HG02798 (cell line): ENCODE measurements at regions not wholly inside any gene's neighbourhood (a gene's known extent, or its start where the extent isn't known, plus 50 kb on each side); places are given as distances from the start of the nearest gene placed in this dataset.
"Not testable (repeated sequence)": the region's sequence is repeated elsewhere in the genome, so short reads cannot be mapped to it uniquely, and the experiment has no call there.

Source experiments
- ATAC-seq: cut with Tn5 transposase; IDR thresholded peaks from one replicate; pipeline ENCODE4 v1.9.1; 2021; ENCODE audit warnings: mild to moderate bottlenecking; ENCODE audit not compliant: unreplicated experiment, poor library complexity

GRCh38 chr7:6882321-6882721 is 56.2 kb upstream of the CCZ1B start:
- not testable (repeated sequence) for ATAC-seq

- ATAC-seq, result not testable (repeated sequence)
Measured at GRCh38 chr7:6883756-6884155, 57.7 kb upstream of the CCZ1B start.

DNA sequence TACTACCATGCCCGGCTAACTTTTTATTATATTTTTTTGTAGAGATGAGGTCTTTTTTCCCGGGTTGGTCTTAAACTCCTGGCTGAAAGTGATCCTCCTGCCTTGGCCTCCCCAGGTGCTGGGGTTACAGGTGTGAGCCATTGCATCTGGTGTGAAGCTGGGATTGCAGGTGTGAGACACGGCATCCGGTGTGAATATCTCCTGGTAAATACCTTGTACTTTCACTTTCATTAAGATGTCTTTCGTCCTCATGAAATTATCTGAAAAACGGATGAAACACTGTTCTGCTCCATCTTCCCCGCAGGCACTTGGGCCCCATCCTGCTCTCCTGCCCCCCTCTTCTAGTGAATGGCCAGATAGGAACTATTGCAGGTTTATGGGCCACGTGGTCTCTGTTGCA is 60.1 kb upstream of the CCZ1B start:
- ATAC-seq, result no peak

GRCh38 chr7:6888267-6889045 is 62.4 kb upstream of the CCZ1B start:
- ATAC-seq, result not testable (repeated sequence)

DNA sequence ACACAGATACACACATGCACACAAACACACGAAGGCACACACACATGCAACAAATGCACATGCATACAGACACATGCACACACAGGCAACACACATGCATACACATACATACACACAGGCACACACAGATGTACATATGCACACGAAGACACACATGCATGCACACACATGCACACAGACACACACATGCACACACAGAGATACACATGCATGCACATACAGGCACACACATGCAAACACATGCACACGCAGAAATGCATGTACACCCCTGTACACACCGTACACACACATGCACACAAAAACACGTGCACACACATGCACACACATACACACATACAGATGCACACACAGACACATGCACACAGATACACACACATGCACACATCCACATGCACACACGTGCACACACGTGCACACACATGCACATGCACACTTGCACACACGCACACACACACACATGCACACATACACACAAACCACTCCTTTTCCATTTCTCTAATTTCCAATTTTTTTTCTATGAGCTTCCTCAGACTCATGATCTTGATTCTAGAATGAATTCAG is 63.3 kb upstream of the CCZ1B start:
- ATAC-seq, result no peak

DNA sequence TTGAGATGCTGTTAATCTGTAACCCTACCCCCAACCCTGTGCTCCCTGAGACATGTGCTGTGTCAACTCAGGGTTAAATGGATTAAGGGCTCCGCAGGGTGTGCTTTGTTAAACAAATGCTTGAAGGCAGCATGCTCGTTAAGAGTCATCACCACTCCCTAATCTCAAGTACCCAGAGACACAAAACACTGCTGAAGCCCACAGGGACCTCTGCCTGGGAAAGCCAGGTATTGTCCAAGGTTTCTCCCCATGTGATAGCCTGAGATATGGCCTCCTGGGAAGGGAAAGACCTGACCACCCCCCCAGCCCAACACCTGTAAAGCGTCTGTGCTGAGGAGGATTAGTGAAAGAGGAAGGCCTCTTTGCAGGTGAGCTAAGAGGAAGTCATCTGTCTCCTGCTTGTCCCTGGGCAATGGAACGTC is 76.0 kb upstream of the CCZ1B start:
- ATAC-seq, result not testable (repeated sequence)

DNA sequence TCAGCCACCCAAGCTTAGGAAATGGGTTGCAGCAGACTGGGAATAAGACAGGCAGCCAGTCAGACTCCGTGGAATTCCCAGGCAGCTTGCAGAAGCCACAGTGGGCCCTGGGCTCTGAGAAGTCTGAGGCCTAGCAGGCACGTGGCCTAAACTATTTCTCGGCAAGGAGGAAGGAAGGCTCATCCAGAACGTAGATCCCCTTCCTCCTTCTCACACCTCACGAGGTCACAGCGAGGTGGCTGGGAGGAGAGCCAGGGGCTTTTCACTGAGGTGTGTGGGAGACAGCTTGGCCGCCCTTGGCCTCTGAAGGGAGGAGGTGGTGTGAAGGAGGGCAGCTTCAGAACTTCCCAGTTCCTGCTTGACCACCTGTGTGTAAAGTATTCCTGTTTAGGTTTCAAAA is 77.2 kb upstream of the CCZ1B start:
- not testable (repeated sequence) for ATAC-seq

- not testable (repeated sequence) for ATAC-seq
Measured at GRCh38 chr7:6903792-6904191, 77.7 kb upstream of the CCZ1B start.

GRCh38 chr7:6917258-6917657 is 91.2 kb upstream of the CCZ1B start:
- no peak for ATAC-seq

- not testable (repeated sequence) for ATAC-seq
Measured at GRCh38 chr7:6919169-6919568, 93.1 kb upstream of the CCZ1B start.

- not testable (repeated sequence) for ATAC-seq
Measured at GRCh38 chr7:6924523-6924922, 98.4 kb upstream of the CCZ1B start.

- not testable (repeated sequence) for ATAC-seq
Measured at GRCh38 chr7:6926193-6927174, 100.4 kb upstream of the CCZ1B start.

- not testable (repeated sequence) for ATAC-seq
Measured at GRCh38 chr7:6927643-6928042, 101.6 kb upstream of the CCZ1B start.

DNA sequence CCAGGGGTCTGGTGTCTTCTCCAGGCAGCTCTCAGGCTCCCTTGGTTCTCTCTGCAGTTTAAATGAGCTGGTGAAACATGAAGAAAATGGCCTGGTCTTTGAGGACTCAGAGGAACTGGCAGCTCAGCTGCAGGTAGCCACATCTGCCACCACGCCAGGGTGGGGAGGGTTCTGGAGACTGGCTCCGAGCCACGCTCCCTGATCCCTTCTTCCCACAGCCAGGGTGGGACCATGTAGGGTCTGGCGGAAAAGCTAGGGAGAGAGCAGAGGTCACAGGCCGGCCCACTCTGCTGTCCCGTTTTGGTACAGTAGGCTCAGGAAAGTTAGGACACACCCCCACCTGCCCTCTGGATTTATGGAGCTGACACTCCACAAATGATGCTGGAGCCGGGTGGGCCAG is 103.5 kb upstream of the CCZ1B start:
- not testable (repeated sequence) for ATAC-seq

- ATAC-seq, result not testable (repeated sequence)
Measured at GRCh38 chr7:6930081-6930635, 104.1 kb upstream of the CCZ1B start.

DNA sequence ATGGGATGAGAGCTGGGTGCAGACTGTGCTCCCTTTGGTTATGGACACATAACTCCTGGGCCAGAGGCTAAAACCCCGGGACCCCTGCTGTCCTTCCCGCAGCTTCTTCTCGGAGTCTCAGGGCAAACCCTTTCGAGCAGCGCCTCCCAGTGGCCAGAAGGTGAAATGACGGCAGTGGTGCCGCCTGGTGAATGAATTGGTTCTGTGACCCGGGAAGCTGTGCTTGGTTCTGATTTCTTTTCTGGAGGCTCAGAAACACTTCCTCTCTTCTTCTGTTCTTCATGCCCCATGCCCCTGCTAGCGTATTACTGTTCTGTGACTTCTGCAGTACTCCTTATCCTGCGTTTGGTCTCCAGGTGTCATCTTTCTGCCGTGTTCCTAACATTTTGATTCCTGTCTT is 104.7 kb upstream of the CCZ1B start:
- ATAC-seq, result not testable (repeated sequence)

DNA sequence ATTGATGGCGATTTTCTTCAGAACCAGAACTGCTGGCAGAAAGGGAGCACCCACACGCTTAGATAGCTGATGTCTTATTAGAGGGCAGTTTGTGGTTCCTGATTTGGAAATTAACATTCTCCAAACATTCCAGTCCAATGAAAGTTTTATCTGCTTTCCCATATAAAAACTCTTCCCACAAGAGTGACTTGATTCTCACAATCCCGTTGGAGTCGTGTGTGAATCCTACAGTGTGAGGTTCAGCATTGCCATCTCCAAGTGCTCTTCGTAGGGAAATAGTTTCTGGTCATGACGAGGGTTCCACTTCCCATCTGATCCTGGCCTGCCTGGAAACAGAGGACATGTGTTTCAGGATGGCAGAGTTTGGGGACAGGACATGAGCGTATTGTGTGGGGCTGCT is 105.4 kb upstream of the CCZ1B start:
- not testable (repeated sequence) for ATAC-seq

DNA sequence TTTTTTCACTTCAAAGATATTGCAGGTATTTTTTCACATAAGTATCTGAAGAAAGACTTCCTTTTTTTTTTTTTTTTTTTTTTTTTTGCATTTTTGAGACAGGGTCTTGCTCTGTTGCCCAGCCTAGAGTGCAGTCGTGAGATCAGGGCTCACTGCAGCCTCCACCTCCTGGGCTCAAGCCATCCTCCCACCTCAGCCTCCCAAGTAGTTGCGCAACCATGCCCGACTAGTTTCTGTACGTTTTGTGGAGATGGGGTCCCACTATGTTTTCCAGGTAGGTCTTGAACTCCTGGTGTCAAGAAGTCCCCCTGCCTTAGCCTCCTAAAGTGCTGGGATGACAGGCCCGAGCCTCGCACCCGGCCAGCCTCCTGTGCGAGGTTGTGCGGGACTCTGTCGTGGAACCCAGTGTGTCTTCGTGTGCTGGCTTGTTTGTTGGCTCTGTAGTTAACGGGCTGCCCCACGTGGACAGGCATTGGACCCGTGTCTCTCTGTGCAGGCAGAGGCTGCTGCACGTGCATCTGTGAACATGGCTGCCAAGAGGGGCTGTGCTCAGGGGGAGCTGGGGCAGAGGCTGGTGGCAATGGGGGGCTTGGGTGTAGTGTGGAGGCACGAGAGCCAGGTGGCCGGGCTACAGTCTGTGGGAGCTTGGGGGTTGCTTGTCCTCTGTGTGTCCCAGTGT is 108.0 kb upstream of the CCZ1B start:
- ATAC-seq, result not testable (repeated sequence)

DNA sequence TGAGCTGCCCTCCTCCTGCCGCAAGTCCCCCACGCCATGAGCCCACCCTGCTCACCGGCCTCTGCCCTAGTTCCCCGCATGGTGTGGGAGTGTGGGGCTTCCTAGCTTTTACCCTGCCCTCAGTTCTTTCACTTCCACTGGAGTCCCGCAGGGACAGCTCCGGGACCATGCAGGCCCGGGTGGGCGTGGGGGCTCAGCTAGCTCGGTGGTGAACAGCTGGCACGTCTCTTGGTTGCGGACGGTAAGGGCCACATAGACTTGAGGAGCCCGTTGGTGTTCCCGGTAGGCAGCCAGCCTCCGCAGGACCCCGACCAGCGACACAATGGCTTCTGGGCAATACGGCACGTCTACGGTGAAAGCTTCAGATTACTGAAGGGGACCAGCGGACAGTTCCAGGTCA is 108.9 kb upstream of the CCZ1B start:
- ATAC-seq, result no peak

GRCh38 chr7:6936626-6937025 is 110.6 kb upstream of the CCZ1B start:
- ATAC-seq, result not testable (repeated sequence)
